ENCODE measurements at regions not wholly inside any gene's neighbourhood (a gene's known extent, or its start where the extent isn't known, plus 50 kb on each side); places are given as distances from the start of the nearest gene placed in this dataset.
"Not testable (repeated sequence)": the region's sequence is repeated elsewhere in the genome, so short reads cannot be mapped to it uniquely, and the experiment has no call there.

GRCh38 chr20:48384147-48384818 lies 443.5 kb downstream of the PREX1 start:
- no peaks in the 10 kb centered on the region for H3K36me3 Mint-ChIP-seq
- H3K27ac Mint-ChIP-seq, result no peak overlapping the region
- CTCF ChIA-PET, result no interaction called here
- POLR2A ChIA-PET, result no interaction called here
- peak; percentile 31 for DNase-seq
- no peaks in the 10 kb centered on the region for H3K4me1 Mint-ChIP-seq (ENCODE audit: low read depth)
- intact Hi-C loops (cut with micrococcal nuclease), result no loop called here
- peaks cover 9% of the 10 kb centered on the region for H3K27me3 Mint-ChIP-seq
- no peaks in the 10 kb centered on the region for H3K9me3 Mint-ChIP-seq
- no peak overlapping the region for H3K4me3 Mint-ChIP-seq

- intact Hi-C loops (cut with micrococcal nuclease), result no loop called here
- CTCF ChIA-PET, result no interaction called here
- no peak overlapping the region for H3K27ac Mint-ChIP-seq
Measured at GRCh38 chr20:48383252-48383651, 444.5 kb downstream of the PREX1 start.

GRCh38 chr20:48382304-48382703 lies 445.5 kb downstream of the PREX1 start:
- Mint-ChIP-seq H3K4me1 (ENCODE audit: low read depth) (no peaks in the 10 kb centered on the region), H3K4me3 (no peak overlapping the region), H3K27me3 (peaks cover 13% of the 10 kb centered on the region), H3K27ac (no peak overlapping the region), H3K36me3 (no peaks in the 10 kb centered on the region), H3K9me3 (no peaks in the 10 kb centered on the region)
- ChIA-PET CTCF (no interaction called here), POLR2A (no interaction called here)
- intact Hi-C loops (cut with micrococcal nuclease), result no loop called here
- no peak for DNase-seq

More at GRCh38 chr20:48383252-48383651, 444.5 kb downstream of the PREX1 start:
- H3K27me3 Mint-ChIP-seq, result peaks cover 10% of the 10 kb centered on the region
- no peak overlapping the region for H3K4me3 Mint-ChIP-seq
- H3K9me3 Mint-ChIP-seq, result no peaks in the 10 kb centered on the region
- H3K4me1 Mint-ChIP-seq (ENCODE audit: low read depth), result no peaks in the 10 kb centered on the region
- DNase-seq, result no peak
- H3K36me3 Mint-ChIP-seq, result no peaks in the 10 kb centered on the region
- POLR2A ChIA-PET, result no interaction called here

GRCh38 chr20:48381353-48382120 lies 446.3 kb downstream of the PREX1 start:
- Mint-ChIP-seq H3K4me1 (ENCODE audit: low read depth) (no peaks in the 10 kb centered on the region), H3K27me3 (peaks cover 17% of the 10 kb centered on the region), H3K36me3 (no peaks in the 10 kb centered on the region), H3K4me3 (no peak overlapping the region), H3K9me3 (no peaks in the 10 kb centered on the region), H3K27ac (no peak overlapping the region)
- intact Hi-C loops (cut with micrococcal nuclease), result no loop called here
- ChIA-PET POLR2A (no interaction called here), CTCF (no interaction called here)
- DNase-seq, result no peak

- Mint-ChIP-seq H3K9me3 (no peaks in the 10 kb centered on the region), H3K4me1 (ENCODE audit: low read depth) (no peaks in the 10 kb centered on the region), H3K4me3 (no peak overlapping the region), H3K27me3 (peaks cover 17% of the 10 kb centered on the region), H3K27ac (no peak overlapping the region), H3K36me3 (no peaks in the 10 kb centered on the region)
- ChIA-PET CTCF (no interaction called here), POLR2A (no interaction called here)
- intact Hi-C loops (cut with micrococcal nuclease), result no loop called here
- no peak for DNase-seq
Measured at GRCh38 chr20:48380661-48381060, 447.1 kb downstream of the PREX1 start.

- H3K4me3 Mint-ChIP-seq, result no peak overlapping the region
- intact Hi-C loops (cut with micrococcal nuclease), result no loop called here
- H3K27me3 Mint-ChIP-seq, result peaks cover 23% of the 10 kb centered on the region
- CTCF ChIA-PET, result no interaction called here
- H3K27ac Mint-ChIP-seq, result no peak overlapping the region
- no peaks in the 10 kb centered on the region for H3K4me1 Mint-ChIP-seq (ENCODE audit: low read depth)
- no peak for DNase-seq
- no peaks in the 10 kb centered on the region for H3K36me3 Mint-ChIP-seq
- H3K9me3 Mint-ChIP-seq, result no peaks in the 10 kb centered on the region
- POLR2A ChIA-PET, result no interaction called here
Measured at GRCh38 chr20:48378976-48379675, 448.7 kb downstream of the PREX1 start.

- Mint-ChIP-seq H3K4me3 (no peak overlapping the region), H3K4me1 (ENCODE audit: low read depth) (no peaks in the 10 kb centered on the region)
- CTCF ChIA-PET, result interaction anchor here (0.6 kb wide), 1 partner anchor 1143 kb away, joined by 4 read pairs; no protein-coding TSS in a partner anchor
Measured at GRCh38 chr20:48377940-48378339, 449.9 kb downstream of the PREX1 start.

GRCh38 chr20:48375804-48376203 lies 452.0 kb downstream of the PREX1 start:
- H3K4me3 Mint-ChIP-seq, result no peak overlapping the region
- no peaks in the 10 kb centered on the region for H3K36me3 Mint-ChIP-seq
- no peak overlapping the region for H3K27ac Mint-ChIP-seq
- H3K27me3 Mint-ChIP-seq, result peaks cover 20% of the 10 kb centered on the region
- POLR2A ChIA-PET, result no interaction called here
- DNase-seq, result no peak
- intact Hi-C loops (cut with micrococcal nuclease), result no loop called here
- CTCF ChIA-PET, result interaction anchor here (1.6 kb wide), 1 partner anchor 245 kb away, joined by 4 read pairs; no protein-coding TSS in a partner anchor
- H3K4me1 Mint-ChIP-seq (ENCODE audit: low read depth), result no peaks in the 10 kb centered on the region
- no peaks in the 10 kb centered on the region for H3K9me3 Mint-ChIP-seq

More at GRCh38 chr20:48377940-48378339, 449.9 kb downstream of the PREX1 start:
- no peak for DNase-seq
- Mint-ChIP-seq H3K9me3 (no peaks in the 10 kb centered on the region), H3K27ac (no peak overlapping the region), H3K36me3 (no peaks in the 10 kb centered on the region), H3K27me3 (peaks cover 26% of the 10 kb centered on the region)
- intact Hi-C loops (cut with micrococcal nuclease), result no loop called here
- POLR2A ChIA-PET, result no interaction called here

- Mint-ChIP-seq H3K4me3 (no peak overlapping the region), H3K4me1 (ENCODE audit: low read depth) (no peaks in the 10 kb centered on the region), H3K9me3 (no peaks in the 10 kb centered on the region), H3K27ac (no peak overlapping the region), H3K36me3 (no peaks in the 10 kb centered on the region), H3K27me3 (peaks cover 17% of the 10 kb centered on the region)
- no peak for DNase-seq
- CTCF ChIA-PET, result interaction anchor here (1.6 kb wide), 1 partner anchor 245 kb away, joined by 4 read pairs; no protein-coding TSS in a partner anchor
- POLR2A ChIA-PET, result no interaction called here
- intact Hi-C loops (cut with micrococcal nuclease), result no loop called here
Measured at GRCh38 chr20:48374991-48375595, 452.7 kb downstream of the PREX1 start.

GRCh38 chr20:48374031-48374907 lies 453.5 kb downstream of the PREX1 start:
- H3K36me3 Mint-ChIP-seq; H3K27ac Mint-ChIP-seq; POLR2A ChIA-PET; H3K4me3 Mint-ChIP-seq; H3K9me3 Mint-ChIP-seq; CTCF ChIA-PET; intact Hi-C loops (cut with micrococcal nuclease); H3K4me1 Mint-ChIP-seq (ENCODE audit: low read depth): not testable (repeated sequence)
- DNase-seq, result peak; percentile 15
- peaks cover 17% of the 10 kb centered on the region for H3K27me3 Mint-ChIP-seq

GRCh38 chr20:48373555-48373934 lies 454.3 kb downstream of the PREX1 start:
- intact Hi-C loops (cut with micrococcal nuclease), result no loop called here
- H3K27ac Mint-ChIP-seq, result no peak overlapping the region
- H3K36me3 Mint-ChIP-seq, result no peaks in the 10 kb centered on the region
- POLR2A ChIA-PET, result no interaction called here
- H3K9me3 Mint-ChIP-seq, result no peaks in the 10 kb centered on the region
- CTCF ChIA-PET, result no interaction called here
- H3K4me1 Mint-ChIP-seq (ENCODE audit: low read depth), result no peaks in the 10 kb centered on the region
- H3K4me3 Mint-ChIP-seq, result no peak overlapping the region
- DNase-seq, result no peak
- H3K27me3 Mint-ChIP-seq, result peaks cover 17% of the 10 kb centered on the region

Measured in activated CD4-positive, alpha-beta memory T cell treated with anti-CD3 and anti-CD28 coated beads for 36 hours (primary cell).